Stimulated activated CD4-positive, alpha-beta T cell treated with anti-CD3 and anti-CD28 coated beads, Interleukin-2, amount 100 ng/mL, for 48 hours (primary cell): ENCODE measurements at regions not wholly inside any gene's neighbourhood (a gene's known extent, or its start where the extent isn't known, plus 50 kb on each side); places are given as distances from the start of the nearest gene placed in this dataset.
"Not testable (repeated sequence)": the region's sequence is repeated elsewhere in the genome, so short reads cannot be mapped to it uniquely, and the experiment has no call there.

Experiments used
- DNase-seq, 2 donors: peaks; one replicate each; pipeline ENCODE4 v3.0.0-alpha.2; 2020

DNA sequence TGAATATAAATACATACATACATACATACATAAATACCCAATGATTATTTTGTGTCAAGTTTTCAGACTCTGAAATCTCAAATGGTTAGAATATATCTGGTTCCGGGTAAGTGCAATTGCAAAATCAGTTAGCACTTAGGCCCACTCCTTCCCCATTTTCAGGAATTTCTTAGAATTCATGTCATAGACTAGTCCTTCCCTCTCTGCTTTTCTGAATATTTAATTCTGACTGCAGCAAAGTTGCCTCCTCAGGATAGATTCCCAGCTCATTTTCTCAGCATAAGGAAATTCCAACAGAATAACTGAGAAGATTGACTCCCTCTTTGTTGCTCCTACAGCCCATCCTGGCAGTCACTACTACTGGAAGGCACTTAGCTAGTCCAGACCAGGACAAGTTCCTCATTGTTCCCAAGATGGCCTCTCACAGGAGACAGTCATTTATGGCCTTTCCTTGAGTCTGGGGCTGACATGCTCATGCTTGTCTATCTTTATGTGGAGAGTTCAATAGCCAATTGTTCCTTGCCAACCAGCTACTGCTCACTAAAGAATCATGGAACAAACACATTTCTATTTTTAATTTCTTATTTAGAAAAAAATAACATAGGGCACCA lies 142.9 kb upstream of the ITGB1 start:
- DNase-seq = no peak

DNA sequence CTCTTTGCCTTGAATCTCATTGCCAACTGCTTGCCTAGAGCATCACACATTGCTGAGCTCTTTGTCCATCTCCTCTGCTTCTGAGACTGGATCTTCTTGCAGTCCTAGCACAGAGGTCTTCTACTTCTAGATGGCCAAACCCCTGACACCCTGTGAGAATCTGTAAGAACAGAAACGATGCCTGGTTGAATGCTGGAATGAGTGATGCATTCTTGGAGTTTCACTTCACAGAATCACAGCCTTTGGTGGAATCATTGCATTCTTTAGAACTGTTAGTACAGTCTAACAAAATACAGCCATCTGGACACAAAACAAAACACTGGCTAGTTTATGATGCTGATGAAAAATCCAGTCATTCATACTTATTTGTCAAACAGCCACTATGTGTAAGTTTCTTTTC lies 141.7 kb upstream of the ITGB1 start:
- no peak for DNase-seq

GRCh38 chr10:33098951-33099663 lies 141.1 kb upstream of the ITGB1 start:
- no peak for DNase-seq

DNA sequence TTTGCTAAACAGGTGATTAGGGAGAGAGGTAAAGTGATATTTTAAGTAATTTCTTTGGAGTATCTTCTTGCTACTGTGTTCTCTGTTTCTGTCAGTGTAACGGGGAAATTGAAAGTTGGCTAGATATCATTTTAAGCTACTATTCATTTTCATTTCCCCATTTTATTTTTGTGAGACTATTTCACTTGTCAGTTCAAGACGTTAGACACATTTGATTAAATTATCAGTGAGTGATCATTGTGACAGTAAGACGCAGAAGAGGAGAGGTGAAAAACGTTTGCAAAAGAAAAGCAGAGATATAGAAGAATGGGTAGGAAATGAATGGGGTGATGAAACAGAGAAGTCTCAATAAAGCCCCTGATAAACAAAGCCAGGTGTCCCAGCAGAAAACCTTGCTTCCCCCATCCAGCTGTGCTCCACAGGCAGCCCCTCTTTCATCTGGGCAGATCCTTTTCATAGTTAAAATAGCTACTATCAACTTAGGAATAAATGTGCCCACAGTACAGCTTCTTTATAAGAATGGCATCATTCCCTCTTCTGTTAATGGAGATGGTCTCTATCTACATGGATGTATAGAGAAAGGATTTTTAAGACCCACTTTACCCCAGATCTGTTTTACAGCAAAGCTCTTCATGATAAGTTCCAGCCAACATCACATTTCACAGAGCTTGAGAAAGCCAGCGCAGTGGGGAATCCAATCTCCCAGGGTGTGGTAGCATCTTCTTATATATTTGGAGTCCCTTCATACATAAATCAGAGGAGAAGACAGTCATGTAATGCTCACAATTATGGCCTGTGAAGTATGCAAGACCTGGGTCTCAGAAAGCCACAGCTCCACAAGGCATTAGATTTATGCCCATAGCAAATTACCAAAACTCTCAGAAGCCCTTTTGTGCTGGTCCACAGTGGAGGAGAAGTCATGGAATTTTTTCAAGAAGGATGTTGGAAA lies 138.1 kb upstream of the ITGB1 start:
- DNase-seq = no peak

- no peak for DNase-seq
These were observed 136.4 kb upstream of the ITGB1 start for GRCh38 chr10:33094263-33095051.

- no peak for DNase-seq
These were observed 135.3 kb upstream of the ITGB1 start for GRCh38 chr10:33093362-33093761.

DNA sequence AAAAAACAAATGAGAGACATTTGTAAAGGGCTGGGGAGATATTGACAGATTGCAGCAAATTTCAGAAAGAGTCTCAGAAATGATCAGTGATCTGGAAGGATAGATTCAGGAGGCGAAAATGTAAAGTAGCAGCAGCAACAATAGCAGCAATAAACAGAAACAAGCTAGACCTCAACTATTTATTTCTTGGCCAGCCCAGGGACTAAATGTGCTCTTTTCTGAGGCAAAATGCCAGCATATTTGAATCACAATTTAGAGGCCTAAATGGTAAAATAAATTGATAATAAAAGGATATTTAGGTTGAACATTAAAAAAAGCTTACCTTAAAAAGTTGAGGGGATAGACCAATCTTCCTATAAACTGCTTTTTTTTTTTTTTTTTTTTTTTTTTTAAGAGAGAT lies 134.6 kb upstream of the ITGB1 start:
- no peak for DNase-seq

GRCh38 chr10:33091201-33091600 lies 133.2 kb upstream of the ITGB1 start:
- DNase-seq = no peak

GRCh38 chr10:33088990-33089389 lies 131.0 kb upstream of the ITGB1 start:
- no peak for DNase-seq

GRCh38 chr10:33087922-33088321 lies 129.9 kb upstream of the ITGB1 start:
- no peak for DNase-seq

GRCh38 chr10:33087152-33087551 lies 129.1 kb upstream of the ITGB1 start:
- no peak for DNase-seq

GRCh38 chr10:33086100-33086499 lies 128.1 kb upstream of the ITGB1 start:
- DNase-seq = no peak

GRCh38 chr10:33085313-33085833 lies 127.3 kb upstream of the ITGB1 start:
- no peak for DNase-seq

- no peak for DNase-seq
These were observed 126.4 kb upstream of the ITGB1 start for GRCh38 chr10:33084453-33084852.

DNA sequence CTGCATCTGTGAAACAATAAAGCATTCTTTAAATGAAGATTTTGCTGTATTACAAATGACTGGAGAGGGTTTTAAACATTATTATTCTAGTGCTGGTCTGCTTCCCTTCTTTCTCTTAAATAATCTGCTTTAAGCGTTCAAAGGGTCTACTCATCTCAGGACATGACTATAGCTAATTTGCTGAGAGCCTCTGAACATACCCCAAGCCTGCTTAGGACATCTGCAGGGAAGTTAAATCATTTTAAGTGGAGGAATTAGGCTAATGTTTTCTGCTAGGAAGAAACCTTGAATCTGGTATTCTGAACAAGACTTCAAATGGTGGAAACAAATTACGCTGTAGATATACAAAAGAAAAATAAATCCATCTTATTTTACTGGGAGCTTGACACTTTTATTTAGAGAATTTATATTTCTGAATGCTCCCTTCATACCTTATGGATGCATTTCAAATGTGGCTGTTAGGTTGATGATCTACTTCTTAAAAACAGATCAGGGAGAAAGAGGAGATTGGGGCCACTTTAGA lies 124.4 kb upstream of the ITGB1 start:
- no peak for DNase-seq

DNA sequence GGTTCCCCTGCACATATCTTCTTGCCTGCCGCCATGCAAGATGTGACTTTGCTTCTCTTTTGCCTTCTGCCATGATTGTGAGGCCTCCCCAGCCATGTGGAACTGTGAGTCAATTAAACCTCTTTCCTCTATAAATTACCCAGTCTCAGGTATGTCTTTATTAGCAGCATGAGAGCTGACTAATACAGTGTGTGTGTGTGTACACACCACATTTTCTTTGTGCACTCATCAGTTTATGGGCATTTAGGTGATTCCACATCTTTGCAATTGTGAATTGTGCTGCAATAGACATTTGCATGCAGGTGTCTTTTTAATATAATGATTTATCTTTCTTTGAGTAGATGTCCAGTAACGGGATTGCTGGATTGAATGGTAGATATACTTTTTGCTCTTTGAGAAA lies 122.4 kb upstream of the ITGB1 start:
- DNase-seq = not testable (repeated sequence)

- DNase-seq = no peak
These were observed 116.4 kb upstream of the ITGB1 start for GRCh38 chr10:33074443-33074842.

GRCh38 chr10:33073641-33074415 lies 115.8 kb upstream of the ITGB1 start:
- DNase-seq = no peak

DNA sequence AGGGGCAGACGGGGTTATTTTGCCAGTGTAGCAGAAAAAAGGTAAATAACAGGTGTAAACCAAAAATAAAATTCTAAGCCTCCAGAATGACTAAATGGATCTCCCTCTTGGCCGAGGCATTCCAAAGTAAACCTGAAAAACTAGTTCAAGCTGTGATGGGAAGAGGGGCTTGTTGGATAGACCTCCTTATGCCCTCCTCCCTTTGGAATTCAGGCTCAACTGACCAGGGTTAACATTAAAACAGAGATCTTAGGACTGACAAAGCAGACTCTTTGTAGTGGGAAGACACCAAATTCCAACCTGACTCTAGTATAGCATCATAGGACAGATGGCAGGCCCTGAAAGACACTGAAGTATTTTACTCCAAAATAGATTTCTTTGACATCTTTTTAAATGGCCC lies 113.8 kb upstream of the ITGB1 start:
- no peak for DNase-seq

GRCh38 chr10:33070101-33070500 lies 112.1 kb upstream of the ITGB1 start:
- no peak for DNase-seq

GRCh38 chr10:33067917-33068316 lies 109.9 kb upstream of the ITGB1 start:
- DNase-seq = no peak

DNA sequence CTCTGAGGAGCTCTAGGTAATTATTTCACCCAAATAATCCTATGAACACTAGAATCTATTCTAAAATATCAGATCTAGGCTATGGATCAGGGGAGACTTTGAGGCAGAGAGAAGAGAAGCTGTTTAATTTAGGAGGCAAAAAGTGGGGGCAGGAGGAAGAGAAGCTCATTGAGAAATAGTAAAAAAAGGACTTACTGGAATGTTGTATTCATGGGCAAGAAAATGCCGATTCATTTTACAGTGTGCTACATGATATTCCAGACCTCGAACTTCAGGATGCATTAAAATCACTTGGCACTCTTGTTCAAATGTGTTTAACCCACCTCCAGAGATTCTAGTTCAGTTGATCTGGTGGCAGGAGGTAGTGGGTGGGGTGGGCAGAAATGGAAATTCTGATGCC lies 109.5 kb upstream of the ITGB1 start:
- DNase-seq = no peak
